ENCODE measurements at regions not wholly inside any gene's neighbourhood (a gene's known extent, or its start where the extent isn't known, plus 50 kb on each side); places are given as distances from the start of the nearest gene placed in this dataset.

GRCh38 chr17:70906808-70907207 lies 737.5 kb downstream of the KCNJ2 start:
- Histone ChIP-seq H3K4me1 (ENCODE audit: control insufficient read depth in 4 of 4, insufficient read depth in 4 of 4, low read length in 3 of 4) (no peaks in the 10 kb centered on the region), H3K27ac (ENCODE audit: low read depth in 1 of 2, low read length in 2 of 2) (no peak overlapping the region), H3K4me3 (ENCODE audit: low read depth in 1 of 3, low read length in 3 of 3) (no peak overlapping the region), H3K9me3 (ENCODE audit: control insufficient read depth in 4 of 4, low read length in 3 of 4) (no peaks in the 10 kb centered on the region), H3K27me3 (ENCODE audit: control insufficient read depth in 4 of 4, insufficient read depth in 4 of 4, low read length in 3 of 4) (no peaks in the 10 kb centered on the region), H3K9ac (ENCODE audit: low read depth in 1 of 2, low read length in 2 of 2) (no peak overlapping the region), H3K36me3 (ENCODE audit: control insufficient read depth in 4 of 4, insufficient read depth in 3 of 4, low read depth in 1 of 4, low read length in 3 of 4) (no peaks in the 10 kb centered on the region)
- TF ChIP-seq EGR1 (IDR thresholded peaks at IDR 0.05; ENCODE audit: low read depth in 2 of 2) (no peak), FOXA1 (IDR thresholded peaks at IDR 0.05) (no peak), HNF4G (IDR thresholded peaks at IDR 0.05) (no peak), HNF4A (conservative IDR thresholded peaks at IDR 0.05) (no peak), TAF1 (conservative IDR thresholded peaks at IDR 0.05) (no peak), SP1 (IDR thresholded peaks at IDR 0.05) (no peak), RXRA (IDR thresholded peaks at IDR 0.05) (no peak), ATF3 (IDR thresholded peaks at IDR 0.05) (no peak), NR2F2 (IDR thresholded peaks at IDR 0.05) (no peak), YY1 (IDR thresholded peaks at IDR 0.05) (no peak), GABPA (IDR thresholded peaks at IDR 0.05 in 1 of 2, conservative IDR thresholded peaks at IDR 0.05 in 1 of 2) (no peak), JUND (IDR thresholded peaks at IDR 0.05) (no peak)
- WGBS = 80% methylated on average over 2 of the region's 2 CpGs
- DNase-seq (ENCODE audit: low spot score) = no peak

- 24% methylated on average over 4 of the region's 4 CpGs for WGBS
- H3K9me3 ChIP-seq (ENCODE audit: control insufficient read depth in 4 of 4, low read length in 3 of 4) = peaks cover 0 to 5% (median under 1%) of the 10 kb centered on the region in 4 donors
- H3K4me3 ChIP-seq (ENCODE audit: low read depth in 1 of 3, low read length in 3 of 3) = no peak overlapping the region
- no peak for DNase-seq (ENCODE audit: low spot score)
- TF ChIP-seq ZBTB33 (IDR thresholded peaks at IDR 0.05) (peak; percentile 25), FOXA1 (IDR thresholded peaks at IDR 0.05) (no peak), RXRA (IDR thresholded peaks at IDR 0.05) (peak in 1 of 2 donors; percentile 36), MAX (IDR thresholded peaks at IDR 0.05) (no peak), HNF4A (conservative IDR thresholded peaks at IDR 0.05) (peak; percentile 16 to 38), TAF1 (conservative IDR thresholded peaks at IDR 0.05) (no peak), RAD21 (IDR thresholded peaks at IDR 0.05) (peak; percentile 25 to 35), EGR1 (IDR thresholded peaks at IDR 0.05; ENCODE audit: low read depth in 2 of 2) (no peak), YY1 (IDR thresholded peaks at IDR 0.05) (peak; percentile 44)
- H3K9ac ChIP-seq (ENCODE audit: low read depth in 1 of 2, low read length in 2 of 2) = peak overlapping the region in 1 of 2 donors; percentile 23
- peaks cover 7 to 31% (median 19%) of the 10 kb centered on the region in 4 donors for H3K4me1 ChIP-seq (ENCODE audit: control insufficient read depth in 4 of 4, insufficient read depth in 4 of 4, low read length in 3 of 4)
- no peaks in the 10 kb centered on the region for H3K27me3 ChIP-seq (ENCODE audit: control insufficient read depth in 4 of 4, insufficient read depth in 4 of 4, low read length in 3 of 4)
- no peak overlapping the region for H3K27ac ChIP-seq (ENCODE audit: low read depth in 1 of 2, low read length in 2 of 2)
- no peaks in the 10 kb centered on the region for H3K36me3 ChIP-seq (ENCODE audit: control insufficient read depth in 4 of 4, insufficient read depth in 3 of 4, low read depth in 1 of 4, low read length in 3 of 4)
These were observed 743.6 kb downstream of the KCNJ2 start for GRCh38 chr17:70912716-70913485.

GRCh38 chr17:70916469-70916868 lies 747.1 kb downstream of the KCNJ2 start:
- no peak overlapping the region for H3K4me3 ChIP-seq (ENCODE audit: low read depth in 1 of 3, low read length in 3 of 3)
- H3K4me1 ChIP-seq (ENCODE audit: control insufficient read depth in 4 of 4, insufficient read depth in 4 of 4, low read length in 3 of 4) = peaks cover 7 to 31% (median 19%) of the 10 kb centered on the region in 4 donors
- H3K27me3 ChIP-seq (ENCODE audit: control insufficient read depth in 4 of 4, insufficient read depth in 4 of 4, low read length in 3 of 4) = no peaks in the 10 kb centered on the region
- TF ChIP-seq HNF4A (conservative IDR thresholded peaks at IDR 0.05) = peak; percentile 40 to 45
- no peak for TF ChIP-seq REST (IDR thresholded peaks at IDR 0.05)
- TF ChIP-seq FOXA2 (IDR thresholded peaks at IDR 0.05) = no peak
- TF ChIP-seq RXRA (IDR thresholded peaks at IDR 0.05) = peak; percentile 76 to 79
- TF ChIP-seq JUND (IDR thresholded peaks at IDR 0.05) = no peak
- TF ChIP-seq SP1 (IDR thresholded peaks at IDR 0.05) = peak; percentile 72
- TF ChIP-seq RAD21 (IDR thresholded peaks at IDR 0.05) = peak in 1 of 2 donors; percentile 22
- H3K27ac ChIP-seq (ENCODE audit: low read depth in 1 of 2, low read length in 2 of 2) = peak overlapping the region in 1 of 2 donors; percentile 17
- no peak for DNase-seq (ENCODE audit: low spot score)
- no peak overlapping the region for H3K9ac ChIP-seq (ENCODE audit: low read depth in 1 of 2, low read length in 2 of 2)
- peaks cover 0 to 5% (median under 1%) of the 10 kb centered on the region in 4 donors for H3K9me3 ChIP-seq (ENCODE audit: control insufficient read depth in 4 of 4, low read length in 3 of 4)
- H3K36me3 ChIP-seq (ENCODE audit: control insufficient read depth in 4 of 4, insufficient read depth in 3 of 4, low read depth in 1 of 4, low read length in 3 of 4) = no peaks in the 10 kb centered on the region

Data from liver (tissue), 7 donors.